WTC11 (cell line): ENCODE measurements at regions not wholly inside any gene's neighbourhood (a gene's known extent, or its start where the extent isn't known, plus 50 kb on each side); places are given as distances from the start of the nearest gene placed in this dataset.

Source experiments
- ATAC-seq: fragments of 200-7000 bp; cut with Tn5 transposase; 2 replicates; pipeline ENCODE4 v1.10.0; 2021; ENCODE audit warnings: mild to moderate bottlenecking, moderate library complexity
- CTCF ChIA-PET: fragments of 300-600 bp; sonication (Branson Sonifier 250); formaldehyde crosslinking; loops from one replicate; lab custom pipeline; 2021; ENCODE audit warnings: antibody characterized with exemption; lab: Charles Lee
- POLR2A ChIA-PET: fragments of 350-600 bp; sonication (Branson Sonifier 250); formaldehyde crosslinking; loops from one replicate; lab custom pipeline; 2021; ENCODE audit warnings: antibody characterized with exemption; lab: Charles Lee
- DNase-seq: peaks from one replicate; pipeline ENCODE4 v3.0.0; 2021; ENCODE audit warnings: low spot score
- H3K27ac Mint-ChIP-seq: 2 replicates; pipeline ENCODE4 v1.8.0; 2021; ENCODE audit warnings: mixed read lengths
- H3K27me3 Mint-ChIP-seq: 2 replicates; pipeline ENCODE4 v1.8.0; 2021; ENCODE audit warnings: low read depth, mild to moderate bottlenecking, moderate library complexity, mixed read lengths
- H3K36me3 Mint-ChIP-seq: 2 replicates; pipeline ENCODE4 v1.8.0; 2021; ENCODE audit warnings: mixed read lengths
- H3K4me1 Mint-ChIP-seq: 2 replicates; pipeline ENCODE4 v1.8.0; 2022; ENCODE audit warnings: mixed read lengths
- H3K4me3 Mint-ChIP-seq: 2 replicates; pipeline ENCODE4 v1.8.0; 2021; ENCODE audit warnings: mild to moderate bottlenecking, moderate library complexity, mixed read lengths
- H3K9me3 Mint-ChIP-seq: 2 replicates; pipeline ENCODE4 v1.8.0; 2021; ENCODE audit warnings: mixed read lengths
- ATF1 ChIP-seq: sonication (generic); formaldehyde crosslinking; IDR thresholded peaks from 2 replicates; pipeline ENCODE4 v1.8.1; 2023; ENCODE audit warnings: mild to moderate bottlenecking, moderate library complexity, missing genetic modification reagents
- CREB1 ChIP-seq: sonication (generic); formaldehyde crosslinking; IDR thresholded peaks from 2 replicates; pipeline ENCODE4 v1.8.0; 2023; ENCODE audit warnings: mild to moderate bottlenecking, missing genetic modification reagents
- EMX1 ChIP-seq: fragments of 250-450 bp; sonication (Bioruptor Pico); IDR thresholded peaks from 2 replicates; pipeline ENCODE4 v1.8.0; 2021; ENCODE audit warnings: mild to moderate bottlenecking
- GRHL2 ChIP-seq: fragments of 250-450 bp; sonication (Bioruptor Pico); IDR thresholded peaks from 2 replicates; pipeline ENCODE4 v1.8.0; 2022; ENCODE audit warnings: mild to moderate bottlenecking, moderate library complexity; ENCODE audit not compliant: insufficient replicate concordance, severe bottlenecking
- NFYB ChIP-seq: sonication (generic); formaldehyde crosslinking; conservative IDR thresholded peaks from 2 replicates; pipeline ENCODE4 v1.8.0; 2022; ENCODE audit warnings: low read depth, missing genetic modification reagents
- NR2C2 ChIP-seq: sonication (generic); formaldehyde crosslinking; IDR thresholded peaks from 2 replicates; pipeline ENCODE4 v1.8.0; 2022; ENCODE audit warnings: mild to moderate bottlenecking, missing genetic modification reagents
- SP1 ChIP-seq: sonication (generic); formaldehyde crosslinking; conservative IDR thresholded peaks from 2 replicates; pipeline ENCODE4 v1.8.1; 2022; ENCODE audit warnings: missing genetic modification reagents
- TCF7 ChIP-seq: sonication (generic); formaldehyde crosslinking; IDR thresholded peaks from 2 replicates; pipeline ENCODE4 v1.8.0; 2022; ENCODE audit warnings: mild to moderate bottlenecking, low read depth, missing genetic modification reagents, moderate library complexity
- TP53 ChIP-seq: sonication (generic); formaldehyde crosslinking; IDR thresholded peaks from 2 replicates; pipeline ENCODE4 v1.8.1; 2023; ENCODE audit warnings: mild to moderate bottlenecking, missing genetic modification reagents
- ZNF138 ChIP-seq: sonication (generic); formaldehyde crosslinking; conservative IDR thresholded peaks from 2 replicates; pipeline ENCODE4 v1.8.1; 2022; ENCODE audit warnings: mild to moderate bottlenecking, moderate library complexity, missing genetic modification reagents
- ZNF232 ChIP-seq: sonication (generic); formaldehyde crosslinking; IDR thresholded peaks from 2 replicates; pipeline ENCODE4 v1.8.0; 2022; ENCODE audit warnings: mild to moderate bottlenecking, missing genetic modification reagents
- TF ChIP-seq, protein P1 (sequence below): sonication (generic); formaldehyde crosslinking; IDR thresholded peaks from 2 replicates; pipeline ENCODE4 v1.8.1; 2022; ENCODE audit warnings: missing genetic modification reagents, borderline replicate concordance
- TF ChIP-seq, protein P2 (sequence below): sonication (generic); formaldehyde crosslinking; IDR thresholded peaks from 2 replicates; pipeline ENCODE4 v1.8.1; 2023; ENCODE audit warnings: mild to moderate bottlenecking, missing genetic modification reagents
- TF ChIP-seq, protein P3 (sequence below): fragments of 250-450 bp; sonication (Bioruptor Pico); IDR thresholded peaks from 2 replicates; pipeline ENCODE4 v2.1.2; 2022; ENCODE audit warnings: mild to moderate bottlenecking, moderate library complexity
- TF ChIP-seq, protein P4 (sequence below): sonication (generic); formaldehyde crosslinking; IDR thresholded peaks from 2 replicates; pipeline ENCODE4 v1.8.0; 2022; ENCODE audit warnings: mild to moderate bottlenecking, missing genetic modification reagents
- TF ChIP-seq, protein P5 (sequence below): fragments of 250-450 bp; sonication (Bioruptor Pico); IDR thresholded peaks from 2 replicates; pipeline ENCODE4 v1.9.0; 2021; ENCODE audit warnings: mild to moderate bottlenecking, borderline replicate concordance
- TF ChIP-seq, protein P6 (sequence below): sonication (generic); formaldehyde crosslinking; IDR thresholded peaks from 2 replicates; pipeline ENCODE4 v1.8.1; 2023; ENCODE audit warnings: mild to moderate bottlenecking, missing genetic modification reagents, moderate library complexity
- TF ChIP-seq, protein P7 (sequence below): sonication (generic); formaldehyde crosslinking; IDR thresholded peaks from 2 replicates; pipeline ENCODE4 v1.8.0; 2023; ENCODE audit warnings: mild to moderate bottlenecking, missing genetic modification reagents
- TF ChIP-seq, protein P8 (sequence below): fragments of 250-450 bp; sonication (Bioruptor Pico); IDR thresholded peaks from 2 replicates; pipeline ENCODE4 v1.8.0; 2021; ENCODE audit warnings: mild to moderate bottlenecking

DNA sequence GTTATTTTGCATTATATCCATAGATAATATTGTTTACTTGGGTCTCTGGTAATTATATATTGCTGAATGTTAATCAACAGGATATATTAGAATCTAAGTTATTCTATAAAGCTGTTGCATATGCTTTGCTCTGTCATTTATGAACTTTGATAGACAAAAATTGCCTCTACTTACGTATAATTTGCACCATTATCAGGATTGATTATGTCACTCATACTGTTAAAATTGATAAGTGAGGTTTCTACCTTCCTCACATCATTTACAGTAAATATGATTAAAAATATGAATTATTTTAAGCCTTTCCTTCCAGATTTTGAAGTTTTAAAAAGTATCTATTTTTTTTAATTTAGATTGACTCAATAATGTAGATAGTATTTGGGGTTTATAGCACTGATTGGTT lies 1540.4 kb upstream of the PRMT6 start (continued):
- TF ChIP-seq NFYB, result no peak

DNA sequence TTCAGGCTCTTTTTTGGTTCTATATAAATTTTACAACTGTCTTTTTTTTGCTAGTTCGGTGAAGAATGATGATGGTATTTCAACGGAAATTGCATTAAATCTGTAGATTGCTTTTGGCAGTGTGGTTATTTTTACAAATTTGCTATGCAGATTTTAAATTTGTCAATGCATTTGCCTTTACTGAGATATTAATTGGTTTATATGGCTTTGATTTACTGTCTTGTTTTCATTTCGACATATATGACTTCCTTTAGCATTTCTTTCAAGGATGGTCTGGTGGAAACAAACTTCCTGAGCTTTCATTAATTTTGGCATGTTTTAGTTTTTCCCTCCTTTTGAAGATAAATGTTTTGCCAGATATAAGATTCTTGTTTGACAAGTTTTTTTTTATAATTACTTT lies 1522.5 kb upstream of the PRMT6 start:
- ChIA-PET CTCF (no interaction called here), POLR2A (no interaction called here)
- H3K27ac Mint-ChIP-seq, result no peak overlapping the region
- peaks cover 14% of the 10 kb centered on the region for H3K36me3 Mint-ChIP-seq
- DNase-seq, result no peak
- no peak overlapping the region for H3K4me3 Mint-ChIP-seq
- peaks cover 21% of the 10 kb centered on the region for H3K9me3 Mint-ChIP-seq
- H3K27me3 Mint-ChIP-seq, result no peaks in the 10 kb centered on the region
- no peak for ATAC-seq
- TF ChIP-seq TCF7 (CRISPR knock-in tag), result no peak
- TF ChIP-seq, protein P1, sequence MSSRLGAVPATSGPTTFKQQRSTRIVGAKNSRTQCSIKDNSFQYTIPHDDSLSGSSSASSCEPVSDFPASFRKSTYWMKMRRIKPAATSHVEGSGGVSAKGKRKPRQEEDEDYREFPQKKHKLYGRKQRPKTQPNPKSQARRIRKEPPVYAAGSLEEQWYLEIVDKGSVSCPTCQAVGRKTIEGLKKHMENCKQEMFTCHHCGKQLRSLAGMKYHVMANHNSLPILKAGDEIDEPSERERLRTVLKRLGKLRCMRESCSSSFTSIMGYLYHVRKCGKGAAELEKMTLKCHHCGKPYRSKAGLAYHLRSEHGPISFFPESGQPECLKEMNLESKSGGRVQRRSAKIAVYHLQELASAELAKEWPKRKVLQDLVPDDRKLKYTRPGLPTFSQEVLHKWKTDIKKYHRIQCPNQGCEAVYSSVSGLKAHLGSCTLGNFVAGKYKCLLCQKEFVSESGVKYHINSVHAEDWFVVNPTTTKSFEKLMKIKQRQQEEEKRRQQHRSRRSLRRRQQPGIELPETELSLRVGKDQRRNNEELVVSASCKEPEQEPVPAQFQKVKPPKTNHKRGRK (CRISPR knock-in tag), result no peak
- no peak for TF ChIP-seq ATF1 (CRISPR knock-in tag)
- TF ChIP-seq, protein P2, sequence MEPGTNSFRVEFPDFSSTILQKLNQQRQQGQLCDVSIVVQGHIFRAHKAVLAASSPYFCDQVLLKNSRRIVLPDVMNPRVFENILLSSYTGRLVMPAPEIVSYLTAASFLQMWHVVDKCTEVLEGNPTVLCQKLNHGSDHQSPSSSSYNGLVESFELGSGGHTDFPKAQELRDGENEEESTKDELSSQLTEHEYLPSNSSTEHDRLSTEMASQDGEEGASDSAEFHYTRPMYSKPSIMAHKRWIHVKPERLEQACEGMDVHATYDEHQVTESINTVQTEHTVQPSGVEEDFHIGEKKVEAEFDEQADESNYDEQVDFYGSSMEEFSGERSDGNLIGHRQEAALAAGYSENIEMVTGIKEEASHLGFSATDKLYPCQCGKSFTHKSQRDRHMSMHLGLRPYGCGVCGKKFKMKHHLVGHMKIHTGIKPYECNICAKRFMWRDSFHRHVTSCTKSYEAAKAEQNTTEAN (CRISPR knock-in tag), result no peak
- TF ChIP-seq SP1, result no peak
- TF ChIP-seq, protein P3, sequence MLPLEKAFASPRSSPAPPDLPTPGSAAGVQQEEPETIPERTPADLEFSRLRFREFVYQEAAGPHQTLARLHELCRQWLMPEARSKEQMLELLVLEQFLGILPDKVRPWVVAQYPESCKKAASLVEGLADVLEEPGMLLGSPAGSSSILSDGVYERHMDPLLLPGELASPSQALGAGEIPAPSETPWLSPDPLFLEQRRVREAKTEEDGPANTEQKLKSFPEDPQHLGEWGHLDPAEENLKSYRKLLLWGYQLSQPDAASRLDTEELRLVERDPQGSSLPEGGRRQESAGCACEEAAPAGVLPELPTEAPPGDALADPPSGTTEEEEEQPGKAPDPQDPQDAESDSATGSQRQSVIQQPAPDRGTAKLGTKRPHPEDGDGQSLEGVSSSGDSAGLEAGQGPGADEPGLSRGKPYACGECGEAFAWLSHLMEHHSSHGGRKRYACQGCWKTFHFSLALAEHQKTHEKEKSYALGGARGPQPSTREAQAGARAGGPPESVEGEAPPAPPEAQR (CRISPR knock-in tag), result no peak
- H3K4me1 Mint-ChIP-seq, result peaks cover 6% of the 10 kb centered on the region

DNA sequence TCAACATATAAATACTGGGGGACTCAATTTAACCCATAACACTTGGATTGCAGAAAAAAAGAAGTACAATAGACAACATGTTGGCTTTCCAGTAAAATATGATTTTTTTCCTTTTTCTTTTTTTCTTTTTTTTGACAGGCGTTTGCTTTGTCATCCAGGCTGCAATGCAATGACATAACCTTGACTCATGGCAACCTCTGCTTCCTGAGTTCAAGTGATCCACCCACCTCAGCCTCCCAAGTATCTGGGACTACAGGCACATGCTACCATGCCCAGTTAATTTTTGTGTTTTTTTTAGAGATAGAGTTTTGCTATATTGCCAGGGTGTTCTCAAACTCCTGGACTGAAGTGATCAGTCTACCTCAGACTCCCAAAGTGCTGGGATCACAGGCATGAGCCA lies 1512.0 kb upstream of the PRMT6 start:
- DNase-seq, result no peak
- no peak for ATAC-seq
- Mint-ChIP-seq H3K27ac (no peak overlapping the region), H3K27me3 (no peaks in the 10 kb centered on the region), H3K4me3 (no peak overlapping the region), H3K9me3 (peaks cover 26% of the 10 kb centered on the region), H3K4me1 (peaks cover 8% of the 10 kb centered on the region), H3K36me3 (peaks cover 14% of the 10 kb centered on the region)
- CTCF ChIA-PET, result no interaction called here
- POLR2A ChIA-PET, result no interaction called here
- TF ChIP-seq EMX1 (CRISPR knock-in tag) (no peak), NR2C2 (CRISPR knock-in tag) (no peak), ZNF138 (CRISPR knock-in tag) (no peak), GRHL2 (CRISPR knock-in tag) (no peak), ZNF232 (CRISPR knock-in tag) (no peak), TP53 (CRISPR knock-in tag) (no peak), CREB1 (CRISPR knock-in tag) (no peak)
- TF ChIP-seq, protein P4, sequence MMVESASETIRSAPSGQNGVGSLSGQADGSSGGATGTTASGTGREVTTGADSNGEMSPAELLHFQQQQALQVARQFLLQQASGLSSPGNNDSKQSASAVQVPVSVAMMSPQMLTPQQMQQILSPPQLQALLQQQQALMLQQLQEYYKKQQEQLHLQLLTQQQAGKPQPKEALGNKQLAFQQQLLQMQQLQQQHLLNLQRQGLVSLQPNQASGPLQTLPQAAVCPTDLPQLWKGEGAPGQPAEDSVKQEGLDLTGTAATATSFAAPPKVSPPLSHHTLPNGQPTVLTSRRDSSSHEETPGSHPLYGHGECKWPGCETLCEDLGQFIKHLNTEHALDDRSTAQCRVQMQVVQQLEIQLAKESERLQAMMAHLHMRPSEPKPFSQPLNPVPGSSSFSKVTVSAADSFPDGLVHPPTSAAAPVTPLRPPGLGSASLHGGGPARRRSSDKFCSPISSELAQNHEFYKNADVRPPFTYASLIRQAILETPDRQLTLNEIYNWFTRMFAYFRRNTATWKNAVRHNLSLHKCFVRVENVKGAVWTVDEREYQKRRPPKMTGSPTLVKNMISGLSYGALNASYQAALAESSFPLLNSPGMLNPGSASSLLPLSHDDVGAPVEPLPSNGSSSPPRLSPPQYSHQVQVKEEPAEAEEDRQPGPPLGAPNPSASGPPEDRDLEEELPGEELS (CRISPR knock-in tag), result no peak
- TF ChIP-seq, protein P5, sequence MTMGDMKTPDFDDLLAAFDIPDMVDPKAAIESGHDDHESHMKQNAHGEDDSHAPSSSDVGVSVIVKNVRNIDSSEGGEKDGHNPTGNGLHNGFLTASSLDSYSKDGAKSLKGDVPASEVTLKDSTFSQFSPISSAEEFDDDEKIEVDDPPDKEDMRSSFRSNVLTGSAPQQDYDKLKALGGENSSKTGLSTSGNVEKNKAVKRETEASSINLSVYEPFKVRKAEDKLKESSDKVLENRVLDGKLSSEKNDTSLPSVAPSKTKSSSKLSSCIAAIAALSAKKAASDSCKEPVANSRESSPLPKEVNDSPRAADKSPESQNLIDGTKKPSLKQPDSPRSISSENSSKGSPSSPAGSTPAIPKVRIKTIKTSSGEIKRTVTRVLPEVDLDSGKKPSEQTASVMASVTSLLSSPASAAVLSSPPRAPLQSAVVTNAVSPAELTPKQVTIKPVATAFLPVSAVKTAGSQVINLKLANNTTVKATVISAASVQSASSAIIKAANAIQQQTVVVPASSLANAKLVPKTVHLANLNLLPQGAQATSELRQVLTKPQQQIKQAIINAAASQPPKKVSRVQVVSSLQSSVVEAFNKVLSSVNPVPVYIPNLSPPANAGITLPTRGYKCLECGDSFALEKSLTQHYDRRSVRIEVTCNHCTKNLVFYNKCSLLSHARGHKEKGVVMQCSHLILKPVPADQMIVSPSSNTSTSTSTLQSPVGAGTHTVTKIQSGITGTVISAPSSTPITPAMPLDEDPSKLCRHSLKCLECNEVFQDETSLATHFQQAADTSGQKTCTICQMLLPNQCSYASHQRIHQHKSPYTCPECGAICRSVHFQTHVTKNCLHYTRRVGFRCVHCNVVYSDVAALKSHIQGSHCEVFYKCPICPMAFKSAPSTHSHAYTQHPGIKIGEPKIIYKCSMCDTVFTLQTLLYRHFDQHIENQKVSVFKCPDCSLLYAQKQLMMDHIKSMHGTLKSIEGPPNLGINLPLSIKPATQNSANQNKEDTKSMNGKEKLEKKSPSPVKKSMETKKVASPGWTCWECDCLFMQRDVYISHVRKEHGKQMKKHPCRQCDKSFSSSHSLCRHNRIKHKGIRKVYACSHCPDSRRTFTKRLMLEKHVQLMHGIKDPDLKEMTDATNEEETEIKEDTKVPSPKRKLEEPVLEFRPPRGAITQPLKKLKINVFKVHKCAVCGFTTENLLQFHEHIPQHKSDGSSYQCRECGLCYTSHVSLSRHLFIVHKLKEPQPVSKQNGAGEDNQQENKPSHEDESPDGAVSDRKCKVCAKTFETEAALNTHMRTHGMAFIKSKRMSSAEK (CRISPR knock-in tag), result no peak
- TF ChIP-seq, protein P6, sequence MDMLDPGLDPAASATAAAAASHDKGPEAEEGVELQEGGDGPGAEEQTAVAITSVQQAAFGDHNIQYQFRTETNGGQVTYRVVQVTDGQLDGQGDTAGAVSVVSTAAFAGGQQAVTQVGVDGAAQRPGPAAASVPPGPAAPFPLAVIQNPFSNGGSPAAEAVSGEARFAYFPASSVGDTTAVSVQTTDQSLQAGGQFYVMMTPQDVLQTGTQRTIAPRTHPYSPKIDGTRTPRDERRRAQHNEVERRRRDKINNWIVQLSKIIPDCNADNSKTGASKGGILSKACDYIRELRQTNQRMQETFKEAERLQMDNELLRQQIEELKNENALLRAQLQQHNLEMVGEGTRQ (CRISPR knock-in tag), result no peak
- TF ChIP-seq, protein P7, sequence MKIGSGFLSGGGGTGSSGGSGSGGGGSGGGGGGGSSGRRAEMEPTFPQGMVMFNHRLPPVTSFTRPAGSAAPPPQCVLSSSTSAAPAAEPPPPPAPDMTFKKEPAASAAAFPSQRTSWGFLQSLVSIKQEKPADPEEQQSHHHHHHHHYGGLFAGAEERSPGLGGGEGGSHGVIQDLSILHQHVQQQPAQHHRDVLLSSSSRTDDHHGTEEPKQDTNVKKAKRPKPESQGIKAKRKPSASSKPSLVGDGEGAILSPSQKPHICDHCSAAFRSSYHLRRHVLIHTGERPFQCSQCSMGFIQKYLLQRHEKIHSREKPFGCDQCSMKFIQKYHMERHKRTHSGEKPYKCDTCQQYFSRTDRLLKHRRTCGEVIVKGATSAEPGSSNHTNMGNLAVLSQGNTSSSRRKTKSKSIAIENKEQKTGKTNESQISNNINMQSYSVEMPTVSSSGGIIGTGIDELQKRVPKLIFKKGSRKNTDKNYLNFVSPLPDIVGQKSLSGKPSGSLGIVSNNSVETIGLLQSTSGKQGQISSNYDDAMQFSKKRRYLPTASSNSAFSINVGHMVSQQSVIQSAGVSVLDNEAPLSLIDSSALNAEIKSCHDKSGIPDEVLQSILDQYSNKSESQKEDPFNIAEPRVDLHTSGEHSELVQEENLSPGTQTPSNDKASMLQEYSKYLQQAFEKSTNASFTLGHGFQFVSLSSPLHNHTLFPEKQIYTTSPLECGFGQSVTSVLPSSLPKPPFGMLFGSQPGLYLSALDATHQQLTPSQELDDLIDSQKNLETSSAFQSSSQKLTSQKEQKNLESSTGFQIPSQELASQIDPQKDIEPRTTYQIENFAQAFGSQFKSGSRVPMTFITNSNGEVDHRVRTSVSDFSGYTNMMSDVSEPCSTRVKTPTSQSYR (CRISPR knock-in tag), result no peak
- TF ChIP-seq, protein P8, sequence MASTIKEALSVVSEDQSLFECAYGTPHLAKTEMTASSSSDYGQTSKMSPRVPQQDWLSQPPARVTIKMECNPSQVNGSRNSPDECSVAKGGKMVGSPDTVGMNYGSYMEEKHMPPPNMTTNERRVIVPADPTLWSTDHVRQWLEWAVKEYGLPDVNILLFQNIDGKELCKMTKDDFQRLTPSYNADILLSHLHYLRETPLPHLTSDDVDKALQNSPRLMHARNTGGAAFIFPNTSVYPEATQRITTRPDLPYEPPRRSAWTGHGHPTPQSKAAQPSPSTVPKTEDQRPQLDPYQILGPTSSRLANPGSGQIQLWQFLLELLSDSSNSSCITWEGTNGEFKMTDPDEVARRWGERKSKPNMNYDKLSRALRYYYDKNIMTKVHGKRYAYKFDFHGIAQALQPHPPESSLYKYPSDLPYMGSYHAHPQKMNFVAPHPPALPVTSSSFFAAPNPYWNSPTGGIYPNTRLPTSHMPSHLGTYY (CRISPR knock-in tag), result no peak
